Ovary (tissue), 7 donors: ENCODE measurements at regions not wholly inside any gene's neighbourhood (a gene's known extent, or its start where the extent isn't known, plus 50 kb on each side); places are given as distances from the start of the nearest gene placed in this dataset.

Experiments used
- DNase-seq, 5 donors: peaks; one replicate each; pipeline ENCODE4 v3.0.0-alpha.2; 2019 to 2020
- H3K27ac ChIP-seq, 2 donors: fragments of 200-600 bp; one replicate each; pipeline versions ENCODE4 v1.5.1 to v1.8.0; 2019 to 2022
- H3K27me3 ChIP-seq: fragments of 200-600 bp; one replicate; pipeline ENCODE4 v1.8.0; 2022
- H3K36me3 ChIP-seq: fragments of 200-600 bp; sonication (generic); one replicate; pipeline ENCODE4 v1.5.1; 2019
- H3K4me1 ChIP-seq: one replicate; pipeline ENCODE4 v1.8.1; 2013; ENCODE audit warnings: mild to moderate bottlenecking, moderate library complexity; ENCODE audit not compliant: insufficient read depth
- H3K4me3 ChIP-seq: fragments of 200-600 bp; sonication (generic); one replicate; pipeline ENCODE4 v1.5.1; 2017
- H3K9me3 ChIP-seq, 2 donors: fragments of 200-600 bp in 1 of 2; sonication (generic) in 1 of 2; one replicate each; pipeline versions ENCODE4 v1.5.1 to v1.8.1; 2013 to 2019; ENCODE audit warnings: mild to moderate bottlenecking in 1 of 2, moderate library complexity in 1 of 2
- EP300 ChIP-seq: sonication (generic); formaldehyde crosslinking; IDR thresholded peaks from one replicate; pipeline ENCODE4 v1.6.1; 2017; ENCODE audit warnings: antibody characterized with exemption
- POLR2A ChIP-seq: fragments of 450-650 bp; IDR thresholded peaks from one replicate; pipeline ENCODE4 v1.6.1; 2017; ENCODE audit warnings: antibody characterized with exemption, mild to moderate bottlenecking, moderate library complexity
- WGBS, 3 donors: extraction: QIAGEN DNeasy Blood & Tissue Kit in 1 of 3; methylation state at CpG; one replicate each; pipeline versions ENCODE4 v1.1.5 to v1.1.7; 2013 to 2017; 5-methylcytosine and 5-hydroxymethylcytosine counted together
- intact Hi-C, 4 donors: fragments of 100-400 bp; cut with DNase I; formaldehyde crosslinking; loops; one replicate each; pipeline versions ENCODE4 v1.11.0 to v1.15.1; 2022 to 2023
- TF ChIP-seq, protein P1 (sequence below), 3 donors: fragments of 450-650 bp in 2 of 3; fragments of 200-600 bp in 1 of 3; IDR thresholded peaks; one replicate each; pipeline versions ENCODE4 v1.5.1 to v1.8.0; 2016 to 2022; ENCODE audit warnings: antibody characterized with exemption in 3 of 3, mild to moderate bottlenecking in 1 of 3
- donor health status: DM: no; HTN: no; CAD: no; lungs with moderate emphysema.
- donor health status: DM: no; HTN: no; CAD: no.
- donor health status: Bipolar disorder and iron deficiency.
- donor health status: DM: no; HTN: no; CAD: no.
- donor health status: DM: yes; HTN: yes; CAD: no.

DNA sequence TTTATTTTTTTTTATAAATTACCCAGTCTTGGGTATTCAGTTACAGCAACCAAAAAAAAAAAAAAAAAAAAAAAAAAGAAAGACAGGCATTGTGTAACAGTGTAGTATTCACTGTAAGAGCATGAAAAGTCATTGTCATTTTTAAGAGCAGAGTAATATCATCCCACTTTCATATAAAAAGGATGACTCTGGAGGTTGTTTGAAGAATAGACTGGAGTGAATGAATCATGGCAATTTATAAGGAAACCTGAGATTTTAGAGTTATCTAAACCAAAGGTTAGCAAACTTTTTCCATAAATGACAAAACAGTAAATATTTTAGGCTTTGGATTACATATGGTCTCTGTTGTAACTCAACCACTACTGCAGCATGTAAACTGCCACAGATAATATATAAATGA is 794.9 kb downstream of the NTRK3 start:
- Histone ChIP-seq H3K9me3 (no peaks in the 10 kb centered on the region), H3K36me3 (no peaks in the 10 kb centered on the region), H3K4me3 (no peak overlapping the region), H3K27me3 (no peaks in the 10 kb centered on the region), H3K27ac (no peak overlapping the region), H3K4me1 (no peaks in the 10 kb centered on the region)
- intact Hi-C loops = no loop called here
- DNase-seq = no peak
- no peak for TF ChIP-seq POLR2A
- no peak for TF ChIP-seq EP300
- TF ChIP-seq, protein P1, sequence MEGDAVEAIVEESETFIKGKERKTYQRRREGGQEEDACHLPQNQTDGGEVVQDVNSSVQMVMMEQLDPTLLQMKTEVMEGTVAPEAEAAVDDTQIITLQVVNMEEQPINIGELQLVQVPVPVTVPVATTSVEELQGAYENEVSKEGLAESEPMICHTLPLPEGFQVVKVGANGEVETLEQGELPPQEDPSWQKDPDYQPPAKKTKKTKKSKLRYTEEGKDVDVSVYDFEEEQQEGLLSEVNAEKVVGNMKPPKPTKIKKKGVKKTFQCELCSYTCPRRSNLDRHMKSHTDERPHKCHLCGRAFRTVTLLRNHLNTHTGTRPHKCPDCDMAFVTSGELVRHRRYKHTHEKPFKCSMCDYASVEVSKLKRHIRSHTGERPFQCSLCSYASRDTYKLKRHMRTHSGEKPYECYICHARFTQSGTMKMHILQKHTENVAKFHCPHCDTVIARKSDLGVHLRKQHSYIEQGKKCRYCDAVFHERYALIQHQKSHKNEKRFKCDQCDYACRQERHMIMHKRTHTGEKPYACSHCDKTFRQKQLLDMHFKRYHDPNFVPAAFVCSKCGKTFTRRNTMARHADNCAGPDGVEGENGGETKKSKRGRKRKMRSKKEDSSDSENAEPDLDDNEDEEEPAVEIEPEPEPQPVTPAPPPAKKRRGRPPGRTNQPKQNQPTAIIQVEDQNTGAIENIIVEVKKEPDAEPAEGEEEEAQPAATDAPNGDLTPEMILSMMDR (IDR thresholded peaks at IDR 0.05) = no peak

DNA sequence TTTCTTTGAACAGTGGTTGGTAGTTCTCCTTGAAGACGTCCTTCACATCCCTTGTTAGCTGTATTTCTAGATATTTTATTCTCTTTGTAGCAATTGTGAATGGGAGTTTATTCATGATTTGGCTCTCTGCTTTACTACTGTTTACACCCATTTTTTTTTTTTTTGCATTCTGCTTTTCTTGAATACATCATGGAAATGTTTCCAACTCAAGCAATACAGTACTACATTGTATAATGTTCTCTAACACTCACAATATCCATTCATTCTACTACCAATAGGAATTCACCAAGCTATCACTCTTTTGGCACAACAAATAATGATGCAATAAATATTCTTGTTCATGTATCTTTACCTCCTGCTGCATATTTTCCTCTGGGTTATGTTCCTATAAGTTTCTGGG is 801.7 kb downstream of the NTRK3 start:
- intact Hi-C loops = no loop called here
- no peaks in the 10 kb centered on the region for H3K36me3 ChIP-seq
- no peak for TF ChIP-seq POLR2A
- TF ChIP-seq EP300 = no peak
- TF ChIP-seq, protein P1 (IDR thresholded peaks at IDR 0.05) = no peak
- no peaks in the 10 kb centered on the region for H3K27me3 ChIP-seq
- H3K27ac ChIP-seq = no peak overlapping the region
- H3K4me3 ChIP-seq = no peak overlapping the region
- no peaks in the 10 kb centered on the region for H3K9me3 ChIP-seq
- DNase-seq = no peak
- no peaks in the 10 kb centered on the region for H3K4me1 ChIP-seq
- 71 to 90% (median 79%) methylated on average over 1 of the region's 1 CpG for WGBS, 3 donors

DNA sequence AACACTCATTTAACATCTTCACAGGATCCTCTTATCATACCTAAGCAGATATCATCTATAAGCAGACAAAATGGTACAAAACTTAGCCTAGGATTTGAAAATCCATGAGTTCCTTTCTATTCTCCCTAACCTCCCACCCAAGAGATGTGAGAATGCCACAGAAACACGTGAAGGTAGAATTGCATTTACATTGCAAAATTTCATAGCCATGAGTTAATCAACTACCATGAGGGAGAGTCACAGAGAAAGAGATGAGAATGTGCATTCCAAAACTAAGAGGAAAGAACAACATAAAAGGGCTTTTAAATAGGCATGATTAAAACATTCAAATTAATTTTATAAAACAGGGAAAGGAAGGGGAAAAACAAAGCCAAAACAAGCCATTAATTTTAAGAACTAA is 806.2 kb downstream of the NTRK3 start:
- TF ChIP-seq POLR2A (no peak), EP300 (no peak)
- TF ChIP-seq, protein P1 (IDR thresholded peaks at IDR 0.05) = no peak
- WGBS, 3 donors = 13 to 38% (median 22%) methylated on average over 1 of the region's 1 CpG
- intact Hi-C loops = no loop called here

DNA sequence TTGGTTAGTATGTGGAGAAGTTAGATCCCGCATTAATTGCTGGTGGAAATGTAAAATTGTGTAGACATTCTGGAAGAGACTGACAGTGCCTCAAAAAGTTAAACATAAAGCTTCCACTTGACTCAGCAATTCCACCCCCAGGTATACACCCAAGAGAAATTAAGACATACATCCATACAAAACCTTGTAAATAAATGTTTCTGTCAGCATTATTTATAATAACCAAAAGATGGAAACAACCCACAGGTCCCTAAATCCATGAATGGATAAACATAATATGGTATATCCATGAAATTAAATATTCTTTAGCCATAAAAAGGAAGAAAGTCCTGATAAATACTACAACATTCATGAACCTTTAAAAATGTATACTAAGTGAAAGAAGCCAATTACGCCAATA is 817.4 kb downstream of the NTRK3 start:
- Histone ChIP-seq H3K4me1 (no peaks in the 10 kb centered on the region), H3K36me3 (no peaks in the 10 kb centered on the region), H3K4me3 (no peak overlapping the region), H3K9me3 (no peaks in the 10 kb centered on the region), H3K27ac (no peak overlapping the region), H3K27me3 (no peaks in the 10 kb centered on the region)
- TF ChIP-seq EP300 (no peak), POLR2A (no peak)
- TF ChIP-seq, protein P1 (IDR thresholded peaks at IDR 0.05) = no peak
- 58 to 69% (median 69%) methylated on average over 2 of the region's 2 CpGs for WGBS, 3 donors
- no peak for DNase-seq
- intact Hi-C loops = no loop called here

More for the DNA sequence above, 806.2 kb downstream of the NTRK3 start:
- Histone ChIP-seq H3K4me1 (no peaks in the 10 kb centered on the region), H3K4me3 (no peak overlapping the region), H3K27ac (no peak overlapping the region), H3K36me3 (no peaks in the 10 kb centered on the region), H3K9me3 (no peaks in the 10 kb centered on the region), H3K27me3 (no peaks in the 10 kb centered on the region)
- DNase-seq = no peak

DNA sequence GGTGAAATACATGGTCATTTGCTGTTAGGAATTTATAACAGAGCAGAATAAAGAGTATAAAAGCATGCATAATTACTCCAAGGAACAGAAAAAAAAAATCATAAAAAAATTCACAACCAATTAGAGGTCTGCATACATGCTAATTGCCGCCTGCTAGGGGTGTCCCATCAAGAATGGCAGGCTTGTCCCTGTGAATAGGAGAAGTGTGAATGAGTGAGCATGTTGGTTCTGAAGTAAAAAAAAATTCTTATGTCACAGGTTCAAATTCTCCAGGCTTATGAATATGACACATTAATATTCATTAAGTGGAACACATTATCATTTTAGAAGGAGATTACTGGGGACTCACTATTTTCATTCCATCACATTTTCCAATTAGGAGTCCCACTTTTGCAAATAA is 822.7 kb downstream of the NTRK3 start:
- Histone ChIP-seq H3K4me1 (no peaks in the 10 kb centered on the region), H3K36me3 (no peaks in the 10 kb centered on the region), H3K27me3 (no peaks in the 10 kb centered on the region), H3K4me3 (no peak overlapping the region), H3K27ac (no peak overlapping the region), H3K9me3 (no peaks in the 10 kb centered on the region)
- DNase-seq = no peak
- intact Hi-C loops = no loop called here
- 76 to 87% (median 77%) methylated on average over 1 of the region's 1 CpG for WGBS, 3 donors
- no peak for TF ChIP-seq POLR2A
